GM12891 (cell line): ENCODE measurements at regions not wholly inside any gene's neighbourhood (a gene's known extent, or its start where the extent isn't known, plus 50 kb on each side); places are given as distances from the start of the nearest gene placed in this dataset.

Source experiments
- POLR2A ChIP-seq: IDR thresholded peaks from 2 replicates; pipeline ENCODE4 v1.6.1; 2011; ENCODE audit warnings: low read depth, low read length, control low read depth
- POLR2AphosphoS5 ChIP-seq: IDR thresholded peaks from 2 replicates; pipeline ENCODE4 v1.6.1; 2011; ENCODE audit warnings: low read depth, low read length, control low read depth
- SPI1 ChIP-seq: IDR thresholded peaks from 2 replicates; pipeline ENCODE4 v1.6.1; 2011; ENCODE audit warnings: low read depth, low read length, control low read depth

GRCh38 chr6:148611213-148611612 lies 135.6 kb upstream of the UST start:
- TF ChIP-seq POLR2AphosphoS5 (no peak), SPI1 (no peak), POLR2A (no peak)
